Retinal pigment epithelial cell (primary cell): ENCODE measurements at regions not wholly inside any gene's neighbourhood (a gene's known extent, or its start where the extent isn't known, plus 50 kb on each side); places are given as distances from the start of the nearest gene placed in this dataset.

Source experiments
- DNase-seq: peaks from one replicate; pipeline ENCODE4 v3.0.0-alpha.2; 2010; ENCODE audit warnings: low read depth
- H3K4me3 ChIP-seq: 2 replicates; pipeline ENCODE4 v1.5.1; 2011; ENCODE audit warnings: mild to moderate bottlenecking, low read length, control low read depth, moderate library complexity
- TF ChIP-seq, protein P1 (sequence below): conservative IDR thresholded peaks from 2 replicates; pipeline ENCODE4 v1.5.1; 2011; ENCODE audit warnings: low read depth, low read length, control low read depth, inconsistent platforms

DNA sequence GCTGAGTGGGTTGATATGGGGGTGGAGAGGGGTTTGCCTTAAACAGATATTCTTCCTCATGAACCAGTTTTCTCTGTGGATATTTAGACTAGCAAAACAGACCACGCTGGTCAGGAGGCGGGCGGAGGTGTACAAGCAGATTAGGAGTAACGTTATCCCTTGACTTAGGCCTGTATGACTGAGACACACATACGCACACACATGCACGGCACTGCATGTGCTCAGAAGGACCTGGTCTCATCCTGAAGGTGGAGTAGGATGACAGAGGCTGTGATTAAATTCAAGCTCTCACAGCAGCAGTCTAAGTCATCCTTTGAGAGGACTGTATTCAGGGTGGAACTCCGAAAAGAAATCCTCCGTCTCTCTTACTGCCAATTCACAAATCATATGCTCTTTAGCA lies 209.7 kb downstream of the DIRAS2 start:
- no peak overlapping the region for H3K4me3 ChIP-seq
- TF ChIP-seq, protein P1, sequence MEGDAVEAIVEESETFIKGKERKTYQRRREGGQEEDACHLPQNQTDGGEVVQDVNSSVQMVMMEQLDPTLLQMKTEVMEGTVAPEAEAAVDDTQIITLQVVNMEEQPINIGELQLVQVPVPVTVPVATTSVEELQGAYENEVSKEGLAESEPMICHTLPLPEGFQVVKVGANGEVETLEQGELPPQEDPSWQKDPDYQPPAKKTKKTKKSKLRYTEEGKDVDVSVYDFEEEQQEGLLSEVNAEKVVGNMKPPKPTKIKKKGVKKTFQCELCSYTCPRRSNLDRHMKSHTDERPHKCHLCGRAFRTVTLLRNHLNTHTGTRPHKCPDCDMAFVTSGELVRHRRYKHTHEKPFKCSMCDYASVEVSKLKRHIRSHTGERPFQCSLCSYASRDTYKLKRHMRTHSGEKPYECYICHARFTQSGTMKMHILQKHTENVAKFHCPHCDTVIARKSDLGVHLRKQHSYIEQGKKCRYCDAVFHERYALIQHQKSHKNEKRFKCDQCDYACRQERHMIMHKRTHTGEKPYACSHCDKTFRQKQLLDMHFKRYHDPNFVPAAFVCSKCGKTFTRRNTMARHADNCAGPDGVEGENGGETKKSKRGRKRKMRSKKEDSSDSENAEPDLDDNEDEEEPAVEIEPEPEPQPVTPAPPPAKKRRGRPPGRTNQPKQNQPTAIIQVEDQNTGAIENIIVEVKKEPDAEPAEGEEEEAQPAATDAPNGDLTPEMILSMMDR: no peak
- DNase-seq: no peak

DNA sequence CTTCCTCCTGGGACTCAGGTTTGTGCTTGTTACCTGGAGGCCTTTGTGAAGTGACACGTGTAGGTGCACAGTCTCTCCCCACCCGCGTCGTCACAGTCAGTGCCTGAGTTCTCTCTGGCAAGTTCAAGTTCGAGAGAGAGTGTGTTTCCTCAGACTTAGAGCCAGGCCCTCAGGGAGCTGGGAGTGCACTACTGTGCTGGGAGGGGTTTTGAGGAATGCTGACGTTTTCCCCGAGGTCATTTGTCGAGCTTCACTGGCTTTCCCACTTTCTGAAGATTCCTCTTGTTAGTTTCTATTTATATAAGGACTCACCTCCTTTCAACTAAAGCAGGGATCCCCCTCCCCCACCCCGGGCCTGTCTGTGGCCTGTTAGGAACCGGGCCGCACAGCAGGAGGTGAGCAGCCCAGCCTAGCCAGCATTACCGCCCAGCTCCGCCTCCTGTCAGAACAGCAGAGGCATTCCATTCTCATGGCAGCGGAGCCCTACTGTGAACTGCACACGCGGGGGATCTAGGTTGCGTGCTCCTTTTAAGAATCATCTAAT lies 209.2 kb downstream of the DIRAS2 start:
- TF ChIP-seq, protein P1: no peak
- DNase-seq: no peak
- peak overlapping the region; percentile 27 for H3K4me3 ChIP-seq

DNA sequence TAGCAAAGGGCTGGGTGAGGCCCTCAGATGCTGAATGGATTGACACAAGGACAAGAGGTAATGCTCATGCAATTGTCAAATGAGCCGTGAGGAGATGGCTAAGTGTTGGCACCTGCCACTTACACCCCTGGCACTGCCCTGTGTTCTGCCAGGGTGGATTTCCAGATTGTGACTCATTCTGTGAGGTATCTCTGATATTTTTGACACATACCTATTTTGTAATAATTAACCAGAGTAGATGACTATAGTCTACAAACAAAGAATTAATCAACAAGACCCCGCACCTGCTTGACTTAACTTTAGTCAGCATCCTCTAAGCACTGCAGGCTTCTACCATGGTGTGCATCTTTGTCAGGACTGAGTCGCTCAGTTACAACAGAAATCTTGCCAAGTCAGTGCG lies 200.8 kb downstream of the DIRAS2 start:
- TF ChIP-seq, protein P1: no peak
- H3K4me3 ChIP-seq: no peak overlapping the region
- no peak for DNase-seq

GRCh38 chr9:90442723-90443122 lies 199.9 kb downstream of the DIRAS2 start:
- H3K4me3 ChIP-seq: no peak overlapping the region
- TF ChIP-seq, protein P1: no peak
- no peak for DNase-seq

DNA sequence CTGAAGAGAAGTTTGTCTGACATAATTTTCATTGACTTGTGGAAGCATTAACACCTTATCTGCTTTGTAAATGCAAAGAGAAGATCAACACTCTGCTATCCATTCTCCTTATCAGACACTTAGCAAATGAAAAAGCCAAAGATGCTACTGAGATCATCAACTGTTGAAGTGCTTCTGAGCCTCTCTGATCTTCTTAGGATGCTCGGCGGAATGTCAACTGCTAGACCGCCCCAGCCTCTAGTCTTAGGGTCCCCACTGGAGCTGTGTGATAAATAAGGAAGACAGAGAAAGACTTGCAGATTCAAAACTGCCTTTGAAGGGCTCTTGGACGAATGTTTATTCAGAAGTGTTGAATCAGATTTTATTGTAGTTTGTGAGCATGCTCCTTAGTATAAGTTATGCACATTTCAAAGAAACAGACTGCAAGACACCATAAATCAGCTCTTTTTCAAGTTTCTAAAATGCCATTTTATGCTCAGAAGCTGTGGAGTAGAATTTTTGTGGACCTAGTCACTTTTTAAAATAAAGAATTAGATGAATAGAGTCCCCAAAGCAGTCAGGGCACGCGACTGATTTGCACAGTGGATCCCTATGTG lies 197.9 kb downstream of the DIRAS2 start:
- DNase-seq: no peak
- TF ChIP-seq, protein P1: no peak
- no peak overlapping the region for H3K4me3 ChIP-seq

DNA sequence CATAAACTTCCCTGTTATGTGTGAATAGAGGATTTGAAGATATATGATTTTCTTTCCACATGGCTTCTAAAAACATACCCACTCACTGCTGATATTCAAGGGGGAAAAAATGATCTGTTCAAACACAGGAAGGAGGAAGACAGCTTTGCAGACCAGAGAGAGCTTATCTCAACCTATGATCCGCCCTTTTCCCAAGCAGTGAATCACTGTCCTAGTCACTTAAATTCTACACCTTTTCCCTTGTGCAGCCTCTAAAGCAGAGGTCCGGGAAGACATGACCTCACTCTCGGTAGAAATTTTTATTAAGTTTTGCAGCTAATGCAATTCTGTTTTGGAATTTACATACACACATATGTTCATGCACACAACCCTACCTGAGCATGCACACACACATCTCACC lies 197.2 kb downstream of the DIRAS2 start:
- H3K4me3 ChIP-seq: no peak overlapping the region
- no peak for DNase-seq
- TF ChIP-seq, protein P1: no peak

- no peak for DNase-seq
- no peak overlapping the region for H3K4me3 ChIP-seq
- TF ChIP-seq, protein P1: no peak
Measured at GRCh38 chr9:90446200-90446948, 196.2 kb downstream of the DIRAS2 start.
